Body of pancreas (tissue), 4 donors: ENCODE measurements at regions not wholly inside any gene's neighbourhood (a gene's known extent, or its start where the extent isn't known, plus 50 kb on each side); places are given as distances from the start of the nearest gene placed in this dataset. TPM values are rescaled to one million over a fixed set of nuclear protein-coding genes. Genes with fewer than 3 reads are reported as not detected.

Experiments used
- ATAC-seq: fragments of 150-250 bp; one replicate; pipeline ENCODE4 v1.9.1; 2016
- DNase-seq, 4 donors: peaks; one replicate each; pipeline ENCODE4 v3.0.0-alpha.2; 2019
- H3K27ac ChIP-seq, 4 donors: fragments of 200-600 bp; sonication (generic); 1 replicate in 3 of 4; 2 replicates in 1 of 4; pipeline versions ENCODE4 v1.5.1 to v1.6.1; 2016 to 2019; ENCODE audit warnings: mild to moderate bottlenecking in 1 of 4, mixed read lengths in 1 of 4, moderate library complexity in 1 of 4
- H3K27me3 ChIP-seq, 2 donors: fragments of 200-600 bp; sonication (generic); one replicate each; pipeline ENCODE4 v1.6.0; 2016; ENCODE audit warnings: mild to moderate bottlenecking in 1 of 2
- H3K36me3 ChIP-seq, 2 donors: fragments of 200-600 bp; sonication (generic); replicated peaks in 1 of 2; 2 replicates each; pipeline ENCODE4 v1.5.1; 2016; ENCODE audit warnings: low read depth in 2 of 2; ENCODE audit not compliant: insufficient read depth in 1 of 2
- H3K4me1 ChIP-seq: fragments of 200-600 bp; sonication (generic); one replicate; pipeline ENCODE4 v1.6.0; 2016
- H3K4me3 ChIP-seq, 2 donors: fragments of 200-600 bp; sonication (generic); 1 replicate in 1 of 2; 2 replicates in 1 of 2; pipeline ENCODE4 v1.5.1; 2016 to 2019
- H3K9me3 ChIP-seq, 3 donors: fragments of 200-600 bp; sonication (generic); 1 replicate in 2 of 3; 2 replicates in 1 of 3; pipeline ENCODE4 v1.5.1; 2016
- POLR2A ChIP-seq, 3 donors: fragments of 450-650 bp; IDR thresholded peaks; one replicate each; pipeline ENCODE4 v1.6.1; 2016; ENCODE audit warnings: antibody characterized with exemption in 3 of 3, mild to moderate bottlenecking in 2 of 3
- WGBS, 2 donors: methylation state at CpG; one replicate each; pipeline ENCODE4 v1.1.5; 2017; 5-methylcytosine and 5-hydroxymethylcytosine counted together
- intact Hi-C: fragments of 100-400 bp; cut with DNase I; formaldehyde crosslinking; loops from one replicate; pipeline ENCODE4 v1.15.1; 2023
- small RNA-seq: library from RNA; depleted of rRNA; stranded (forward); fragments of <200 nt; gene quantifications from one replicate; pipeline ENCODE3, GENCODE V24; 2016
- TF ChIP-seq, protein P1 (sequence below), 7 experiments: fragments of 450-650 bp in 4 of 7; fragments of 200-600 bp in 3 of 7; sonication (generic) in 3 of 7; IDR thresholded peaks; one replicate each; pipeline ENCODE4 v1.5.1; 2016 to 2019; ENCODE audit warnings: antibody characterized with exemption in 7 of 7

DNA sequence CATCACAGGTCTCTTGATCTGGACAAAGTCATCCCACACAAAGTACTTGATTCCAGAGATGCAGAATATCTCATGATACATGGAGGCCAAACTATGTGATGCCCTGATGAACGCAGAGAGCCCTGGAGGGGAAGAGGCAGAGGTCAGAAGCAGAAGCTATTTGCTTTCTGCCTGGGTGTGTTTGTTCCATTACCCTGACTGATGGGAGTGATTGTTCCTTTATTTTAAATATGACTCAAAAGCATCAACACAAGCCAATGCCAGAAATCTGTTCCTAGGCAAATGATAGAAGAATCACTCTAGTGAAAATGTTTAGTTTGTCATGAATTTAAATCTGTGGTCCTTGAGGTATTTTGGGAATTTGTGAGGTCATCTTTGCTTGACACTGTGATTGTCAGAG, 54.7 kb upstream of the GGTLC1 start:
- H3K27me3 ChIP-seq = no peaks in the 10 kb centered on the region
- WGBS, 2 donors = 19 to 71% methylated on average over 1 of the region's 1 CpG
- no peak for TF ChIP-seq POLR2A (IDR thresholded peaks at IDR 0.05)
- TF ChIP-seq, protein P1, sequence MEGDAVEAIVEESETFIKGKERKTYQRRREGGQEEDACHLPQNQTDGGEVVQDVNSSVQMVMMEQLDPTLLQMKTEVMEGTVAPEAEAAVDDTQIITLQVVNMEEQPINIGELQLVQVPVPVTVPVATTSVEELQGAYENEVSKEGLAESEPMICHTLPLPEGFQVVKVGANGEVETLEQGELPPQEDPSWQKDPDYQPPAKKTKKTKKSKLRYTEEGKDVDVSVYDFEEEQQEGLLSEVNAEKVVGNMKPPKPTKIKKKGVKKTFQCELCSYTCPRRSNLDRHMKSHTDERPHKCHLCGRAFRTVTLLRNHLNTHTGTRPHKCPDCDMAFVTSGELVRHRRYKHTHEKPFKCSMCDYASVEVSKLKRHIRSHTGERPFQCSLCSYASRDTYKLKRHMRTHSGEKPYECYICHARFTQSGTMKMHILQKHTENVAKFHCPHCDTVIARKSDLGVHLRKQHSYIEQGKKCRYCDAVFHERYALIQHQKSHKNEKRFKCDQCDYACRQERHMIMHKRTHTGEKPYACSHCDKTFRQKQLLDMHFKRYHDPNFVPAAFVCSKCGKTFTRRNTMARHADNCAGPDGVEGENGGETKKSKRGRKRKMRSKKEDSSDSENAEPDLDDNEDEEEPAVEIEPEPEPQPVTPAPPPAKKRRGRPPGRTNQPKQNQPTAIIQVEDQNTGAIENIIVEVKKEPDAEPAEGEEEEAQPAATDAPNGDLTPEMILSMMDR (IDR thresholded peaks at IDR 0.05) = no peak
- no peak for ATAC-seq
- H3K36me3 ChIP-seq = no peaks in the 10 kb centered on the region
- H3K4me1 ChIP-seq = no peaks in the 10 kb centered on the region
- no peaks in the 10 kb centered on the region for H3K9me3 ChIP-seq
- no peak for DNase-seq
- H3K27ac ChIP-seq = no peak overlapping the region
- intact Hi-C loops = no loop called here
- H3K4me3 ChIP-seq = no peak overlapping the region

DNA sequence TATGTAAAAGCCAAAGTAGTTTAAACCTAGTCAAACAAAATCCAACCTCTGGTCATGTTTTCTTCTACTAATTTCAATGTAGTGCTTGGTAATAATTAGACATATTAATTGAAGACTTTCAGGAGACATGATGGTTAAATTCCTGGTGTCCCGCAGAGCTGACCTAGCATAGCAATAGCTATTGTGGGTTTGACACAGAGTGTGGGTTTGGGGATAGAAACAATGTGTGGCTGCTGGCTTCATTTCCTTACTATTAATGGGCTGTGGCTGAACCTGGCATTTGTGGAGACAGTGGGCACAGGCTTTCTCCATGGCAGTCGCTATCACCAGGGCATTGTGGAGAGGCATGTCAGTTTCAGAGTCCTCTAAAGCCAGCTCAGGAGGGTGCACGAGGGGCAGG, 54.1 kb upstream of the GGTLC1 start:
- DNase-seq (no peak), ATAC-seq (no peak)
- no peak overlapping the region for H3K4me3 ChIP-seq
- TF ChIP-seq, protein P1 (IDR thresholded peaks at IDR 0.05) = no peak
- no peak for TF ChIP-seq POLR2A (IDR thresholded peaks at IDR 0.05)
- no peak overlapping the region for H3K27ac ChIP-seq
- no peaks in the 10 kb centered on the region for H3K9me3 ChIP-seq
- no peaks in the 10 kb centered on the region for H3K36me3 ChIP-seq
- H3K4me1 ChIP-seq = no peaks in the 10 kb centered on the region
- intact Hi-C loops = no loop called here
- no peaks in the 10 kb centered on the region for H3K27me3 ChIP-seq
- WGBS, 2 donors = 62 to 63% methylated on average over 2 to 3 of the region's 3 CpGs

DNA sequence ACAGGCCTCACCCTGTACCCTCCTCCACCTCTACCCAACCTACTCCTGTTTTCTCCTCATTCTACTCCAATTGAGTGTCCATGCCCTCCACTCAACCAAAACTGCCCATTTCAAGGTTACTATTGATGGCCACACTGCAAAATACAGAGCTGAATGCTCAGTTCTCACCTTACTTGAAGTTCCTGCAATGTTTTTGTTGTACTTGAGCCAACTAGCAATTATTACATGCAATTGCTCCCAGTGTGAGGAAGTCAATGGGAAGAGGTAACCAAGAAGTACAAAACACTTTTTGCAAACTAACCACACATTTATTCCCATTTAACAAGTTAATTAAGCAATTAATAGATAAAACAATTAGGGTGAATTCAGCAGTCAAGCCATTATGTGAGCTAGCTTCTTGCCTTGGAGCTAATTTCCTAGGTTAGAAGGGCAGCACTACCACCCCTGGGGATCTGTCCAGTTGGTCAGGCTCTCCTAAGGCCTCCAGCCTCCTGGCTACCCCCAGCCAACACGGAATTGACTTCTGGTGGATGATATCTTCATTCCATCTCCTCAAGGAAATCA, 52.4 kb upstream of the GGTLC1 start:
- TF ChIP-seq POLR2A (IDR thresholded peaks at IDR 0.05) = no peak
- no peak overlapping the region for H3K27ac ChIP-seq
- DNase-seq (no peak), ATAC-seq (no peak)
- H3K27me3 ChIP-seq = no peaks in the 10 kb centered on the region
- H3K36me3 ChIP-seq = no peaks in the 10 kb centered on the region
- H3K4me3 ChIP-seq = no peak overlapping the region
- 54 to 59% methylated on average over 1 of the region's 1 CpG for WGBS, 2 donors
- intact Hi-C loops = no loop called here
- H3K9me3 ChIP-seq = no peaks in the 10 kb centered on the region
- no peaks in the 10 kb centered on the region for H3K4me1 ChIP-seq

DNA sequence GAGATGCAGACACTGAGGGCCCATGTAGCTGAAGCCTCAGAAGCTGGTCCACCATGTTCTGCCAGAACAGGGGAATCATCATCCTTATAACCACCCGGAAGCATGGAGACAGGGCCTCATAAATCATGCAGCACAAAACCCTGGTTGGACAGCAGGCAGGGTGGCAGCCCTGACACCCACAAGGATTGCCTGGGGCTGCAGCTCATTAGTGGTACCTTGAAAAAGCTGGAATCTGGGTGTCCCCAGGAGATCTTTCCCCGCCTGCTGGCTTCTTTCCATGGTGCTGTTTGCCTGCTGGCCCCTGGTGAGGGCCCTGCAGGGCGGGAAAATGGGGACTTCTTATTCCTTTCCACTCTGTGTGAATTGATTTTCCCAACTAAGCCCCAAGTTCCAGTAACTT, 50.6 kb upstream of the GGTLC1 start:
- H3K9me3 ChIP-seq = no peaks in the 10 kb centered on the region
- intact Hi-C loops = no loop called here
- no peaks in the 10 kb centered on the region for H3K36me3 ChIP-seq
- TF ChIP-seq, protein P1 (IDR thresholded peaks at IDR 0.05) = no peak
- TF ChIP-seq POLR2A (IDR thresholded peaks at IDR 0.05) = no peak
- H3K4me3 ChIP-seq = no peak overlapping the region
- H3K27me3 ChIP-seq = no peaks in the 10 kb centered on the region
- ATAC-seq (no peak), DNase-seq (no peak)
- H3K4me1 ChIP-seq = no peaks in the 10 kb centered on the region
- WGBS, 2 donors = 60% methylated on average over 3 of the region's 3 CpGs
- H3K27ac ChIP-seq = no peak overlapping the region

Small RNA genes in the stretch of these regions (small RNA-seq; reads per million reads assigned to genes)
- gene RNU1-23P = not detected
